ENCODE measurements at regions not wholly inside any gene's neighbourhood (a gene's known extent, or its start where the extent isn't known, plus 50 kb on each side); places are given as distances from the start of the nearest gene placed in this dataset.

GRCh38 chr1:4268889-4269284, 368.8 kb upstream of the C1orf174 start:
- Histone ChIP-seq H3K27me3 (no peaks in the 10 kb centered on the region), H3K4me1 (no peaks in the 10 kb centered on the region), H3K27ac (no peak overlapping the region), H3K36me3 (ENCODE audit: low read depth, missing control alignments) (no peaks in the 10 kb centered on the region), H3K9me3 (no peaks in the 10 kb centered on the region), H3K4me3 (no peak overlapping the region)
- DNase-seq: no peak
- 78 to 87% methylated on average over 4 to 9 of the region's 9 CpGs for WGBS, 2 donors
- no peak for TF ChIP-seq CTCF (IDR thresholded peaks at IDR 0.05)
- TF ChIP-seq POLR2A (IDR thresholded peaks at IDR 0.05): no peak
- intact Hi-C loops (cut with DNase I; ENCODE audit: low total_unique reads): no loop called here

- Histone ChIP-seq H3K9me3 (no peaks in the 10 kb centered on the region), H3K4me3 (no peak overlapping the region), H3K36me3 (ENCODE audit: low read depth, missing control alignments) (no peaks in the 10 kb centered on the region), H3K27me3 (no peaks in the 10 kb centered on the region), H3K27ac (no peak overlapping the region), H3K4me1 (no peaks in the 10 kb centered on the region)
- 69 to 76% methylated on average over 7 of the region's 7 CpGs for WGBS, 2 donors
- no peak for TF ChIP-seq POLR2A (IDR thresholded peaks at IDR 0.05)
- no peak for TF ChIP-seq CTCF (IDR thresholded peaks at IDR 0.05)
- intact Hi-C loops (cut with DNase I; ENCODE audit: low total_unique reads): no loop called here
- no peak for DNase-seq
Measured at GRCh38 chr1:4269330-4269729, 369.3 kb upstream of the C1orf174 start.

- 80 to 83% methylated on average over 10 of the region's 10 CpGs for WGBS, 2 donors
- no peak for DNase-seq
- Histone ChIP-seq H3K27me3 (no peaks in the 10 kb centered on the region), H3K27ac (no peak overlapping the region), H3K4me3 (no peak overlapping the region), H3K9me3 (no peaks in the 10 kb centered on the region), H3K36me3 (ENCODE audit: low read depth, missing control alignments) (no peaks in the 10 kb centered on the region), H3K4me1 (no peaks in the 10 kb centered on the region)
- TF ChIP-seq POLR2A (IDR thresholded peaks at IDR 0.05) (no peak), CTCF (IDR thresholded peaks at IDR 0.05) (no peak)
- intact Hi-C loops (cut with DNase I; ENCODE audit: low total_unique reads): no loop called here
Measured at GRCh38 chr1:4269952-4270570, 370.0 kb upstream of the C1orf174 start.

DNA sequence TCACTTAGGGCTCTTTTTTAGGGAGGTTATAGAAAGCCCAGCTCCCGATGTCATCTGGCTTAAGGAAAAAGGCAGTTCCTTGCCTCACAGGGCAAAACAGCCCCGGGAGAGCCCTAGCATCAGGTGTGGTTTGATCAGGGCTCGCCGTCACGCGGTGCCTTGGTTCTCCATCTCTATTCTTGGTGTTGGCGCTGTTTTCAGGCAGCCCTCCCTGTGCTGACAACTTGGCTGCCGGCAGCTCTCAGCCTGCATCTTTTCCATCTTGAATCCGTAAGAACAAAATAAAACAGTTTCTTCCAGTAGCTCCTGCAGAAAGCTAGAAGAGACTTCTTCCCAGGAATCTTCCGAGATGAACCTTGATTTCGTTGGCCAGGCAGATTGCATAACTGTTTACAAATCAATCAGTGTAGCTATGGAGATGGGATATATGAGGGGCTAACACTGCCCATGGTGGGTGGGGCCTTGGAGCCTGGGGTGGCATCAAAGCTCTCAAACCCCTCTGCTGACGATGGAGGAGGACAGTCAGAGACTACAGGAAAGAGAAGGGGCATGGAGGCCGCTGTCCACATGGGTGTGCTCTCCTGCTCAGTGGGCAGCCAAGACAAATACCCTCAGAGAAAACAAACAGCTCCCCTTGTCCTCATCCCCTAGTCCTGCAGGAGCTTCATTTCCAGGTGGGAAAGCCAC, 370.7 kb upstream of the C1orf174 start:
- TF ChIP-seq POLR2A (IDR thresholded peaks at IDR 0.05) (no peak), CTCF (IDR thresholded peaks at IDR 0.05) (no peak)
- H3K27me3 ChIP-seq: no peaks in the 10 kb centered on the region
- WGBS, 2 donors: 85 to 87% methylated on average over 13 of the region's 13 CpGs
- no peaks in the 10 kb centered on the region for H3K4me1 ChIP-seq
- intact Hi-C loops (cut with DNase I; ENCODE audit: low total_unique reads): no loop called here
- no peak overlapping the region for H3K27ac ChIP-seq
- H3K4me3 ChIP-seq: no peak overlapping the region
- DNase-seq: no peak
- H3K9me3 ChIP-seq: no peaks in the 10 kb centered on the region
- no peaks in the 10 kb centered on the region for H3K36me3 ChIP-seq (ENCODE audit: low read depth, missing control alignments)
